NCI-H345 treated with DMSO at 0.1 percent for 48 hours (cell line): ENCODE measurements at regions not wholly inside any gene's neighbourhood (a gene's known extent, or its start where the extent isn't known, plus 50 kb on each side); places are given as distances from the start of the nearest gene placed in this dataset.
"Not testable (repeated sequence)": the region's sequence is repeated elsewhere in the genome, so short reads cannot be mapped to it uniquely, and the experiment has no call there.

Experiments used
- DNase-seq: peaks from one replicate; lab custom pipeline; 2025; ENCODE audit not compliant: unreplicated experiment; lab: John Stamatoyannopoulos, UW

DNA sequence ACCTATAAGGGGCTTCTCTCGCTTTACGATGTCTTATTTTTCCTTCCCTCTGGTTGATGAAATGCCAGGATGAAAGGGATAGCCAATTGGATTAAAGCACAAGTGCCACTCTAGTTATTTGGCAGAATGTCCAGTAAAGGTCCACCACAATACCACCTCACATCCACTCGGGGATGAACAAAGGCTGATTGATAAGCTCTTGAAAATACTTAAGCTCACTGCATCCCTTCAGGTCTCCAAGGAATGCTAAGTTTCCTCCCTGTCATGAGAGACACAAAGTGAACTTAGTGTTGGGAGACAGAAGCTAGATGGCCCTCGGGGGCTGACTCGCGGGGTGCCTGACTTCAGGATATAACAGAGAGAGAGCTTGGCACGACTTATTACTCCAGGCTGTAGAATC is 185.9 kb upstream of the ZNF644 start:
- DNase-seq: not testable (repeated sequence)

- DNase-seq: not testable (repeated sequence)
Measured at GRCh38 chr1:91204150-91204549, 182.3 kb upstream of the ZNF644 start.

- no peak for DNase-seq
Measured at GRCh38 chr1:91201694-91202093, 179.9 kb upstream of the ZNF644 start.

DNA sequence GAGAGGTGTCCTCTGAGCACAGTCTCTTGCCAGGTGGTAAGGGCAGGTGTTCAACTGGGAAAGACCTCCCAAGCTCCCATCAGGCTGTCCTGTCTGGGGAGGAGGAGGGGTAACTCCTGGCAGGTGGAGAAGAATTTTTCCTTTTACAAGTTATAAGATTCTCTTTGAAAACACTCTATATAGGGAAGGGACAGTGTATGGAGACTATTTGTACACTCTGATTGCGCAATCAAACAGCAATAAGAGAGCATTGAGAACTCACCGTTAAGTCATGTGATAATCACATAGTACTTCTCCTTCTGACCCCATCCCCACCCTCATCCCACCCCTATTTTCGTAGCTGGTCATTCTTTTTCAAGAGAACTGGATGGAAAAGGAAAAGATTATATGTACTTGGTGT is 179.3 kb upstream of the ZNF644 start:
- DNase-seq: no peak

- no peak for DNase-seq
Measured at GRCh38 chr1:91200675-91201074, 178.8 kb upstream of the ZNF644 start.

- DNase-seq: no peak
Measured at GRCh38 chr1:91199988-91200387, 178.2 kb upstream of the ZNF644 start.

GRCh38 chr1:91190996-91191395 is 169.2 kb upstream of the ZNF644 start:
- no peak for DNase-seq

DNA sequence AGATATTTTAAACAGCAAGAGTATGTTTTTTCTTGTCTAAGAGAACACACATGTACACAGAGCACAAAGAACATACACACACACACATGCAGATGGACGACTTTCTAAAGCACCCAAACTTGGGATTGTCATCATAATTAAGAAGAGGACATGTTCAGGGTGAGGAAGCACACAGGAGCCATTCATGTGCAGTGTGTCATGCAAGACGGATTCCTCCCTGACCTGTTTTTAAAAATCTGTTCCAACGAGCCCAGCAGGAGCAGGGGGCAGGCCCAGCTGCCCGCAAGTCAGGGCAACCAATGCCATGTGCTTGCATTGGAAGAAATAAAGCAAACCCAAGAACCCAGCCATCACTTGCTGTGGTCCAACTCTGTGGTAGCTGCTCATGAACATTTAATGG is 167.3 kb upstream of the ZNF644 start:
- no peak for DNase-seq

DNA sequence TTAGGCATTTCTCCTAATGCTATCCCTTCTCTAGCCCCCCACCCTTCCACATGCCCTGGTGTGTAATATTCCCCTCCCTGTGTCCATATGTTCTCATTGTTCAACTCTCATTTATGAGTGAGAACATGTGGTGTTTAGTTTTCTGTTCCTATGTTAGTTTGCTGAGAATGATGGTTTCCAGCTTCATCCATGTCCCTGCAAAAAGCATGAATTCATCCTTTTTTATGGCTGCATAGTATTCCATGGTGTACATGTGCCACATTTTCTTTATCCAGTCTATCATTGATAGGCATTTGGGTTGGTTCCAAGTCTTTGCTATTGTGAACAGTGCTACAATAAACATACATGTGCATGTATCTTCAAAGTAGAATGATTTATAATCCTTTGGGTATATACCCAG is 161.0 kb upstream of the ZNF644 start:
- DNase-seq: not testable (repeated sequence)

GRCh38 chr1:91176250-91176649 is 154.4 kb upstream of the ZNF644 start:
- no peak for DNase-seq

DNA sequence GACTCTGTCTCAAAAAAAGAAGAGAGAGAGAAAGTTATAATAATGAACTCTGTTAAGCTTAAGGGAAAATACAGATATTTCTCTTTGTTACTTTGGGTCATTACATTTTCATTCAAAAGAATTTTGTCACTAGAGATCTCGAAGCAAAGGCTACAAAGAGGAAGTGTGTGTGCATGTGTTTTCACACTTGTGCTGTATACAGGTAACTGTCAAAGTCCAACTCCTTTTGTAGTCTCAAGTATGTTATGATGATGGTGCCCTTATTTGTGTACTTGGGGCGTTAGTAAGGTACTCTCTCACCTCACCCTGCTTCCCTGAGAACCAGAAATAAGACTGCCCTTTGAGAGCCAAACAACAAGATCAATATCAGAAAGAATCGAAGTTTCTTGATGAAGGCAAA is 152.9 kb upstream of the ZNF644 start:
- DNase-seq: no peak

DNA sequence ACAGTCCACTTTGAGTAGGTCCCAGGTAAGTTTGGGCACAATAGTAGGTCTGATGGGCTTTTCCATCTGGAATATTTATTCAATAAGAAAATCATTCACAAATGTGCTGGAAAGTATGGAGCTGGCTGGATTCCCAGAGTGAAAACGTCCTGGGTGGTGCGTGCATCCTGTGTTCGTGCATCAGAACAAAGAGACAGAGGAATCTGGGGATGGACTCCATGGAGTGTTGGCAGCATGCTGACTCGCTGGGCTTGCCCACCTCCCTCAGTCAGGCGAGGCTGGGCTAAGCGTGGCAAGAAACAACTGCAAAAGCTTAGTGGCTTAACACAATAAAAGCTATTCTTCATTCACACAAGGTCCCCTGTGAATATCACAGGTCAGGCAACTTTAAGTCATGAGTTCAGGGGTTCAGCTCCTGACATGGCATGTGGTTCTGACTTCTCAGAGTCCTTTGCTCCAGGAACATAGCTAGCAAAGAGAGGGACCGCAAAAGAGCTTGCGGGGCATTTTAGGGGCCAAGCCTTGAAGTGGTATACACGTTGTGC is 151.6 kb upstream of the ZNF644 start:
- no peak for DNase-seq

- DNase-seq: no peak
Measured at GRCh38 chr1:91172541-91172940, 150.7 kb upstream of the ZNF644 start.

- no peak for DNase-seq
Measured at GRCh38 chr1:91171898-91172297, 150.1 kb upstream of the ZNF644 start.

DNA sequence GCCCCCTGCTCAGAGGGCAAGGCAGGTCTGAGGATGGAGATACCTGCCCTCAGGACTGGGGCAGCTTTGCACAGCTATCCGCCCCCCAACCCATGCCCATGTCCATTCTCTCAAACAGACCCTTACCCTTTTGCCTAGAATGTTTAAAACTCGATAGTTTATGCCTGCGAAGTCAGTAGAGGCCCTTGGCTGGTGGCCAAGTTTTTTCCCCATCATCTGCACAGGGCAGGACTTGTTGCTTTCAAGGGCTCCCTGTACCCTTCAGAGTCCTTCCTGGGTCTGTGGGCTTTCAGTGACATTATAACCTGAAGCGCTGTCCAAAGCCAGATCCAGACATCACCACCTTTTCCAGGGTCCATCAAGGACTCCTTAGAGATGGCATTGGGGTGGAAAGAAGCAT is 148.7 kb upstream of the ZNF644 start:
- no peak for DNase-seq

- DNase-seq: peak; percentile 62
Measured at GRCh38 chr1:91166106-91166712, 144.4 kb upstream of the ZNF644 start.

GRCh38 chr1:91165033-91165654 is 143.3 kb upstream of the ZNF644 start:
- DNase-seq: peak; percentile 34

GRCh38 chr1:91162613-91163012 is 140.8 kb upstream of the ZNF644 start:
- DNase-seq: no peak

- no peak for DNase-seq
Measured at GRCh38 chr1:91161749-91162148, 139.9 kb upstream of the ZNF644 start.

- no peak for DNase-seq
Measured at GRCh38 chr1:91161166-91161565, 139.3 kb upstream of the ZNF644 start.

GRCh38 chr1:91160363-91161075 is 138.7 kb upstream of the ZNF644 start:
- DNase-seq: no peak

GRCh38 chr1:91153341-91153740 is 131.5 kb upstream of the ZNF644 start:
- DNase-seq: no peak
